GDM1 (cell line): ENCODE measurements at regions not wholly inside any gene's neighbourhood (a gene's known extent, or its start where the extent isn't known, plus 50 kb on each side); places are given as distances from the start of the nearest gene placed in this dataset.
"Not testable (repeated sequence)": the region's sequence is repeated elsewhere in the genome, so short reads cannot be mapped to it uniquely, and the experiment has no call there.

Source experiments
- DNase-seq: peaks from one replicate; lab custom pipeline; 2025; lab: John Stamatoyannopoulos, UW

DNA sequence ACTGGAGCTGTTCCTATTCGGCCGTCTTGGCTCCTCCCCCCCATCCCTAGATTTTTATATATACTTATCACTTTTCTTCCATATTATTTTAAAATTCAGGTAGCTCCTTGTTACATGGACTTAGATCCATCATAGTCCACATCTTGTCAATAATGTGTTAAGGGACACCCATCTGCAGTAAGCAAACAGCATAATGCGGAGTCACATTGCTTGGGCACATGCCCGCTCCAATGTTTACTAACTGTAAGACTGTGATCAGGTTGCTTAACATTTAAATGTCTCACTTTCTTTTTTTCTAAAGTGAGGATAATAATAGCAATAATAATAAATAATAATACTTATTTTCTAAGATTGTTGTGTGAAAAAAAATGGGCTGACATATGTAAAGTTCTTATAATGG is 303.2 kb upstream of the SOX14 start:
- no peak for DNase-seq

GRCh38 chr3:137463131-137463530 is 301.0 kb upstream of the SOX14 start:
- no peak for DNase-seq

DNA sequence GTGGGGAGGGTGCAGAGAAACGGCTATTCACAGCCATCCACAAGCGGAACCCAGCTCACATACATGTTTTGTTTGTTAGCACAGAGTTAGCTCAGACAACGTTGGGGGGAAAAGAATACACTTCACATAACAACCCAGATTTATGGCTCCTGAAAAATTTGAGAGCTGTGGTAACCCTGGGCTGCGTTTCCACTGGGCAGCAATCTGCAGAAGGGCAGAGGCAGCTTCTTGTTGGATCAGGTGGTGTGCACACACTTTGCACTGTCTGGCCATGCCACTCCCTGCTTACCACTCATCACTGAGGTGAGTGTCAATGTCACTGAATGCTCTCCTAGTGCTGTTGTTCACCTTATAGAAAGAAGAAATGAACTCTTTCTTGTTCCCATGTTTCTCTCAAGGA is 299.8 kb upstream of the SOX14 start:
- no peak for DNase-seq

- no peak for DNase-seq
Observed at GRCh38 chr3:137468446-137468845, 295.7 kb upstream of the SOX14 start.

- DNase-seq = no peak
Observed at GRCh38 chr3:137469263-137469662, 294.9 kb upstream of the SOX14 start.

- no peak for DNase-seq
Observed at GRCh38 chr3:137471130-137471529, 293.0 kb upstream of the SOX14 start.

DNA sequence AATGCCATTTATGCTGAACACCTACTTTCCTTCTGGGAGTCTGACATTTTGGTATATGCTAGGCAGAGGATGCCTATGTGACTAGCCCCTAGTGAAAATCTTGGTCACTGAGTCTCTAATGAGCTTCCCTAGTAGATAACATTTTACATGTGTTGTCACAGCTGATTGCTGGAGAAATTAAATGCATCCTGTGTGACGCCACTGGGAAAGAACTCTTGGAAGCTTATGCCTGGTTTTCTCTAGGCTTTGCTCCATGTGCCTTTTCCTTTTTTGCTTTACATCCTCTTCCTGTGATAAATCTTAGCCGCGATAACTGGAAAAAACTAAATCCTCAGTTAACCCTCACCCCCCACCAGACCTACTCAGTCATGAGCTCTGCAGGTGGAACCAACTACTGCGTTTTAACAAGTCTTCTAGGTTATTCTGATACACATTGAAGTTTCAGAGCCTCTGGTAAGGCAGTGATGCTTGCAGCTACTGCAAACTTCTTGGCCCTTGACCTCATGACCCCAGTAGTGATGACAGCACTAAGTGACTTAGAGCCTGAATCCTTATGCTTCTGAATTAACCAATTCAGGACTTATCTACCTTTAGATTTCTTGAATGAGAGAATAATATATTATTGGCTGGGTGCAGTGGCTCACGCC is 292.4 kb upstream of the SOX14 start:
- no peak for DNase-seq

DNA sequence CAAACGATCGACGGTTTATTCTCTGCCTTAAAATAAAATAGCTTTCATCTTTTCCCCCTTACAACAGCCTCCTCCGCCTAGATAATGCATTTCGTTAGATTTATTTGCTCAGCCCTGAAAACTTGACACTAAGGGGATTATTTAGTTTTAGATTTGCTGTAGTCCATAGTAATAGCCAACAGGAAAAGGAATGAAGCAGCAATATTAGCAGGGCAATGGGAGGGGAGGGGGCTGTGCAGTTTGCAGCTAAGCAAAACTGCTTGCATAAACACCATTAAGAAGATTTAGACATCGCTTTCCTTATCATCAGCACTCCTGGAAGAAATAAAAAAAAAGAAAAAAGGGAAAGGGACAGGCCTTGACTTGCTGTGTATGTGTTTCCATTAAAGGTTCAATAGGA is 286.5 kb upstream of the SOX14 start:
- no peak for DNase-seq

- DNase-seq = no peak
Observed at GRCh38 chr3:137509354-137510045, 254.6 kb upstream of the SOX14 start.

DNA sequence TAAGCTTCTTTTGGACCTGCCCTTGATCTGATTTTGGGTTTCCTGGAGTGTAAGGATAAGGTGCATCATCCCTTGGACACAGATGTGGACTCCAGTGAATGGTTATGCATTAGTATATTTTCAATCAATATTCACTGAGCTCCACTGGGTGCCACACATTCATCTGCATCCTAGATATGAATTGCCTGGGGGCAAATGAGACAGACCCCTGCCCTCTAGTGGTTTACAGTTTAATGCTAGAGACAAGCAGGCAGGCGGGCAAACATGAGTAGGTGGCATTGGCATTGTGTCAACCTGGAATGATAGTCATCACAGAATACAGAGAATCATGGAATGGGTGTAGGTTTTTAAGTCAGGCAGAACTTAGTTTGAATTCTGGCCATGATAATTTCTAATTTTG is 252.5 kb upstream of the SOX14 start:
- DNase-seq = no peak

DNA sequence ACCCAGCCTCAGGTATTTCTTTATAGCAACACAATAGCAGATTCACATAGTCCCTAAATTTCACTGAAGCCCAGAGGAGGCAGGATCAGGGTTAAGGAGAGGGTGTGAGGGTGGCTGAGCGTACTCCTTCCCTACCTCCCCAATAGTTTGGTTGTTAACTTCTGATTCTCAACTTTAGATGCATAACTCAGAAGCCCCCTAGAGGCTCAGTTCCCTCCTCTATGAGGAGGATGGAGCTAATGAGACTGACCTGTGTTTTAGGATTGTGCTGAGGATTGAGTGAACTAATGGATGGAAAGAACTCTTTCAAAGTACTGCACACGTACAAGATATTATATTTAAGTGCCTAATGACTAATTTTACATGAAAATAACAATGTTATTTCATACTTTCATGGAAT is 249.3 kb upstream of the SOX14 start:
- DNase-seq = no peak

GRCh38 chr3:137519602-137520001 is 244.5 kb upstream of the SOX14 start:
- DNase-seq = no peak

- DNase-seq = no peak
Observed at GRCh38 chr3:137524751-137525150, 239.4 kb upstream of the SOX14 start.

DNA sequence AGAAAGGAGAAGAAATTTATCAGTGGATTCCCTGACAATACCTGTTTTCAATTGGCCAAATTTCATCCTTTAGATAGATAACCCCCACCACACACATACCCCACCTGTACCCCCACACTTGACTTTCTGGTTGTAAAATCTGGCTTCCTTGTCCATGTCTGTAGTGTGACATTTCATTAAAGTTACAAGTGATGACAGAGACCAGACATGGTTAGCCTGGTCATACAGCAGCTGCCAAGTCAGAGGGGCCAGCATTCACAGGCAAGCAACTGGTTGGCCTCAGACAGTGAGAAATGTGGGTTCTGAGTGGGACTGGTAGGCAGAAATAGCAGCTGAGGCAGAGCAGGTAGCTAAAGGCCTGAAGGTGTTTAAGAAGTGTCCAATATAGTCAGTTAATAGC is 238.6 kb upstream of the SOX14 start:
- DNase-seq = no peak

GRCh38 chr3:137542049-137542448 is 222.1 kb upstream of the SOX14 start:
- DNase-seq = no peak

DNA sequence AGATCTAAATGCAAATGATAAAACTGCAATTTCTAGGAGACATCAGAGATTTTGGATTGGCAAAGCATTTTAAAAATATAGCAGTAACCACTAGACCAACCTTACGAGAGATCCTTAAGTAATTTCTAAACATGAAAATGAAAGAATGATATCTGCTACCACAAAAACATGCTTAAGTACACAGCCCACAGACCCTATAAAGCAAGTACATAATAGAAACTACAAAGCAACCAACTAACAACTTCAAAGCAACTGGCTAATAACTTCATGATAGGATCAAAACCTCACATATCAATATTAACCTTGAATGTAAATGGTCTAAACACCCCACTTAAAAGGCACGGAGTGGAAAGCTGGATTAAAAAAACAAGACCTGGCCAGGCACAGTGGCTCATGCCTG is 209.9 kb upstream of the SOX14 start:
- no peak for DNase-seq

- no peak for DNase-seq
Observed at GRCh38 chr3:137568880-137569279, 195.2 kb upstream of the SOX14 start.

GRCh38 chr3:137572931-137573330 is 191.2 kb upstream of the SOX14 start:
- no peak for DNase-seq

DNA sequence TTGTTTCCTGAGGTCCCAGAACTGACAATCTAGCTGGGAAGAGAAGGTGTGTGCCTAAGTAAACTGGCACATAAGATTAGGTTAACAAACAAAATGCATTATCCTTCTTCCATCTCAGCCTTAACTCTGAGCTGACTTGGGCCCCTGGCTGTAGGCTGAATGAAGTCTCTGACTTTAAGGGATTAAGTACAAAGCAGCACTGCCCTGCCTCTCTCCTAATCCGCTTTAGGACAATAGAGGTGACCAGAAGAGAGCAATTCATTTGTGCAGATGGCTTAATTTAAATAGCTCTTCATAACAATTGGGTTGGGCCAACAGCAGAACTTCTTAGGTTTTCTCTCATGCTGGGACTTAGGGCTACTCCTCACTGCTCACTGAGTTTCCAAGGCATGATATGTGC is 181.6 kb upstream of the SOX14 start:
- DNase-seq = no peak

DNA sequence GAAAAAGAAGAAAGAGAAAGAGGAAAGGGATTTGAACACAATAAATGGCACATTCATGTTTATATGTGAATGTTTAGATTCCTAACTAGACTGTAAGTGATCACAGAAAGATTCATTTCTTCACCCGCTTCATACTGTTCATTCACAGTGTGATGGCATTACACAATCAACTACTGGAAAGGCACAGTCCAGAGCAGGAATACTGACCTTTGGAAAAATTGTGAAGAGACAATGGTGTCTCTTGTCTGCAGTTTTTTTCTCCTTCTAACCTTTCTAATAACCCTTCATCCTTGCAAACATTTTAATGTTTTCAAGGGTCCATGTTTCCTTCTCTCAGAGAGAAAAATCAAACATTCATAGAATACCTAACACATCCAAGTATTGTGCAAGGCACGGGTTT is 180.9 kb upstream of the SOX14 start:
- DNase-seq = no peak

DNA sequence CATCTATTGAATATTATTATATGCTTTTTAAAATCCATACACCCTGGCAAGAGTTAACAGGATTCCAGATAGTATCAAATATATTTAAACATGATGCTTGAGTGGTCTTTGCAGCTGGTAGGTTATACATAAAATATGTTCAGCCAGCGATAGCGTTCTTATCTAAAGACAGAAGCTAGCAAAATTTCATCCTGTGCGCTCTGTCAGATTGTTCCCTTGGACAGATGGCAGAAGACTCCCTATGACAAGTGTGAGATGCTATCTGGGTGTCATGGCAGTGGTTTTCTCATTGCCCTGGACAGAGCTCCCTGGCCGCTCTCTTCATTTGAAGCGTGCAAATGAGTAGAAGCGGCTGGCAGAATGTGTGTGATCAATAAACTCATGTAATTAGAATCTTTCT is 175.2 kb upstream of the SOX14 start:
- no peak for DNase-seq

DNA sequence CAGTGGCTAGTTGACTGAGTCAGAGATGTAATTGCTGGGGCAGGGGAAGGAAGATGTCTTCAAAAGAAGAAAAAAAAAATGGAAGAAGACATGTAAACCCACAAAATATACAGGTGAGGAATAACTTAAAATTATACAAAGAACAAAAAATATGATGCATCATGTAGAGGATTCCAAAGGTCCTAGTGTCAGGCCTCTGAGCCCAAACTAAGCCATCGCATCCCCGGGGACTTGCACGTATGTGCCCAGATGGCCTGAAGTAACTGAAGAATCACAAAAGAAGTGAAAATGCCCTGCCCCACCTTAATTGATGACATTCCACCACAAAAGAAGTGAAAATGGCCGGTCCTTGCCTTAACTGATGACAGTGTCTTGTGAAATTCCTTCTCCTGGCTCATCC is 168.7 kb upstream of the SOX14 start:
- DNase-seq = not testable (repeated sequence)

GRCh38 chr3:137610723-137611122 is 153.4 kb upstream of the SOX14 start:
- no peak for DNase-seq

GRCh38 chr3:137612291-137612690 is 151.8 kb upstream of the SOX14 start:
- no peak for DNase-seq
